HG03342 (cell line): ENCODE measurements at regions not wholly inside any gene's neighbourhood (a gene's known extent, or its start where the extent isn't known, plus 50 kb on each side); places are given as distances from the start of the nearest gene placed in this dataset.
"Not testable (repeated sequence)": the region's sequence is repeated elsewhere in the genome, so short reads cannot be mapped to it uniquely, and the experiment has no call there.

ENCODE experiments used
- ATAC-seq: cut with Tn5 transposase; IDR thresholded peaks from one replicate; pipeline ENCODE4 v1.9.1; 2021; ENCODE audit warnings: mild to moderate bottlenecking, moderate library complexity; ENCODE audit not compliant: unreplicated experiment

GRCh38 chr1:206359377-206359776, 110.9 kb upstream of the IKBKE start:
- ATAC-seq: not testable (repeated sequence)

- ATAC-seq: not testable (repeated sequence)
Observed at GRCh38 chr1:206361978-206362543, 108.2 kb upstream of the IKBKE start.

- ATAC-seq: not testable (repeated sequence)
Observed at GRCh38 chr1:206362994-206363393, 107.3 kb upstream of the IKBKE start.

GRCh38 chr1:206365271-206365670, 105.0 kb upstream of the IKBKE start:
- not testable (repeated sequence) for ATAC-seq

GRCh38 chr1:206366131-206366530, 104.1 kb upstream of the IKBKE start:
- ATAC-seq: not testable (repeated sequence)

DNA sequence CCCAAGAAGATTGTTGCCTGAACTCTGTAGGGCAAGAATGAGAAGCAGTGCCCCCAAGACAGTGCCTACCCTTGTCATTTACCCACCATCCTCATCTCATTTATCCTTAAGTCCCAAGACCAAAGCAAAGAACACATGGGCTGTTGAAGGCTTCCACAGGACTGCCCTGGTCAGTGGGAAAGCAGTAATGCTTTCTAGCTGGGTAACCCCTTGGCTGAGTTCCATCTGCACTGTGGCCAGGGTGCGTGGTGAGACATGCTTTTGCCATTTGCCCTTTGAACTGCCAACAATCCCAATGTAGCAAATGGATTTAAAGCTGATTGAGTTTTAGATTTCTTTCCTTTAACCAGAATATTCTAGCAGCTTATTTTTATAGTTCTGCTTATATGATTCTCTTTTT, 103.5 kb upstream of the IKBKE start:
- ATAC-seq: not testable (repeated sequence)

DNA sequence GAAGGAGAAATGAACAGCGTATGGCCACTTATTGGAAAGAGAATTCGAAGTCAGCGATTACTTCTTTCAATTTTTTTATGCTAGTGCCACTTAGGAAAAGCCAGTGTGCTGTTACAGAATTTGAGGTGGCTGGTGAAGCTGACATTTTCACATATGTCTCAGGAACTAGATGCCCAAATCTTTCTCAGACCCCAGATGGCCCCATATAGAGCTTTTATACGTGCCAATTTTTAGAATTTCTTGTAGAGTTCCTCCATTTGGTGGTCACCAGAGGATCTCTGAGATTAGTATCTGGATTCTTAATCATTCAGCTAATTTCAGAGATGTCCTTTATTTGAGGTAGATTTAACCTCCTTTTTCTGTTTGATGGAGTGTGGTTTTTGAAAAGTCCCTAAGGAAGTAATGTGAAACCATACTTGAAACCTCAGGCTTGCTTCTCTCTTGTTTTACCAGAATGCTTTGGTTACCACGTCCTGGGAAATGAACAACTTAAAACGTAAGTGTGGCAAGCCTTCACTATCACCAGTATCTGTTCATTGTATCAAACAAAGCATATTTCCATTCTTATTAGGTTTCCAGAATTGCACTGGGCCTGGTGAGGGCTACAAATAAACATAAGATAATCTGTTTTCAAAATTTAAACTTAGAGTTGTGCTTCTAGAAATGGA, 102.2 kb upstream of the IKBKE start:
- ATAC-seq: not testable (repeated sequence)

- not testable (repeated sequence) for ATAC-seq
Observed at GRCh38 chr1:206374725-206375124, 95.6 kb upstream of the IKBKE start.

- ATAC-seq: not testable (repeated sequence)
Observed at GRCh38 chr1:206375552-206375951, 94.7 kb upstream of the IKBKE start.

GRCh38 chr1:206378506-206378905, 91.8 kb upstream of the IKBKE start:
- ATAC-seq: not testable (repeated sequence)

GRCh38 chr1:206379245-206379644, 91.0 kb upstream of the IKBKE start:
- not testable (repeated sequence) for ATAC-seq

GRCh38 chr1:206380163-206380790, 90.0 kb upstream of the IKBKE start:
- ATAC-seq: not testable (repeated sequence)

GRCh38 chr1:206380791-206381610, 89.3 kb upstream of the IKBKE start:
- not testable (repeated sequence) for ATAC-seq

DNA sequence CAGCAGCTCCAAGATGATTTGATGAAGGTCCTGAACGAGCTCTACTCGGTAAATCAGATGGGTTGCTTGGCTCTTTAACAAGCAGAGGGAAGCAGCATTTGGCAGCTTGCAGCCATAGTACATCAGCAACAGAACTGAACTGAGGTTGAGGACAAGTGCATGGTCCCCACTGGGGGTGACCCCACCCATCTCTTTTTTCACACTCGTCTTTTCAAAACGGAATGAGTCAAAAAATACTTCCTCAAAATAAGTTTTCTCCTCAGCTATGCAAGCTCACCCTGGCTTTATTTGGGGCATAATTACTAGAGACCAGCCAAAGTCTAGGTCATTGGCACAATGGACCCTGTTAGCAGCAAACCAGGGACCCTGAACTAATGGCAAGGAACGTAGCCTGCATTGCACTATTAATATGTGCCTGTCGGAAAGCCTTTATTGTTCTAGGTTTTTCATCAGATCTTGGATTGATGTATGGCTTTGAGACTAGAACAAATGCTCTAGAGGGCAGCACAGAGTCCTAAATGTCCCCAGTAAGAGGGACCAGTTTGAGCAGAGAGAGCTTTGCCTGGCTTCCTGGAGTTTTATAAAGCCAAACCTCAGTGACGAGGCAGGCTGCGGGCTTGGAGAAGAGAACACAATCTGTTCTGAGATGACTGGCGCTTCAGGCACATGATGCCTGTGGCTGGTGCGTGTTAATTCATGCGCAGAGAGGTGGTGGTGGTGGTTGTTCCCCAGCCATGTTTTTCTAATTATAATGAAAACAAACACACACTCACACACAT, 86.1 kb upstream of the IKBKE start:
- peak; percentile 56 for ATAC-seq

- not testable (repeated sequence) for ATAC-seq
Observed at GRCh38 chr1:206384891-206385290, 85.4 kb upstream of the IKBKE start.

DNA sequence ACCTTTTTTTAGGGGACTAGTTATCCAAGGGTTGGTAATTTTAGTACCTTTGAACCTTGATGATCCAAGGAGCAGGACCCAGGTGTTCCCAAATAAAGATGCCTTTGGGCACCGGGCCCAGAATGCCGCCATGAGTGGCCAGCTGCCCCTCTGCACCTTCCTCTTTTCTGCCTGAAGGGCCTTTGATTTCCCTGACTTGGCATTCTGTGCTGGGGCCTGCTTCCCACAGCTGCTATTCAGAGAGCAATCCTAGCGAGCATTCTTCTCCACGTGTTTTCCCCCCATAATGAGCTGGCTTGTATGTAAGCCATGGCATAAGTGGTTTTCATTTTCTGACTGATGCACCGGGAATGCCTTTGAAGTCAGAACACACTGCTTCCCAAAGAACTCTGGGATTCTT, 82.6 kb upstream of the IKBKE start:
- ATAC-seq: not testable (repeated sequence)

- not testable (repeated sequence) for ATAC-seq
Observed at GRCh38 chr1:206391903-206392302, 78.4 kb upstream of the IKBKE start.

GRCh38 chr1:206397501-206397900, 72.8 kb upstream of the IKBKE start:
- not testable (repeated sequence) for ATAC-seq

DNA sequence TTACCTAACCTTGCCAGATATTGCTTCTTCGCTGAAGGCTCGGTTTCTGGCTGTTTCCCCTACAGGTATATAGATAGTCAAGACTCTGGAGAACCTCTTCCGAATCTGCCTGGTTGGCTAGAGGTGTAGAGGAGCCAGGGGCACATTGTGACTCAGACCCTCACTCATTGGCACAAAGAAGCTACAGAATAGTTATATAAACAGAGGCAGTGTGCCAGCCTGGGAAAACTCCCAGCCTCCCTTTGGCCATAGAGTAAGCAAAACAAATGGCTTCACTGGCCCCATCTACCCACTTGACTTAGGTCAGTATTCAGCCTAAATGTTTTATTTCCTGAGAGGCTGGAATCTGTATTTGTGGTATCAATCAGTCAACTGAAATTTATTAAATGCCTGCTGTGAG, 72.0 kb upstream of the IKBKE start:
- not testable (repeated sequence) for ATAC-seq

DNA sequence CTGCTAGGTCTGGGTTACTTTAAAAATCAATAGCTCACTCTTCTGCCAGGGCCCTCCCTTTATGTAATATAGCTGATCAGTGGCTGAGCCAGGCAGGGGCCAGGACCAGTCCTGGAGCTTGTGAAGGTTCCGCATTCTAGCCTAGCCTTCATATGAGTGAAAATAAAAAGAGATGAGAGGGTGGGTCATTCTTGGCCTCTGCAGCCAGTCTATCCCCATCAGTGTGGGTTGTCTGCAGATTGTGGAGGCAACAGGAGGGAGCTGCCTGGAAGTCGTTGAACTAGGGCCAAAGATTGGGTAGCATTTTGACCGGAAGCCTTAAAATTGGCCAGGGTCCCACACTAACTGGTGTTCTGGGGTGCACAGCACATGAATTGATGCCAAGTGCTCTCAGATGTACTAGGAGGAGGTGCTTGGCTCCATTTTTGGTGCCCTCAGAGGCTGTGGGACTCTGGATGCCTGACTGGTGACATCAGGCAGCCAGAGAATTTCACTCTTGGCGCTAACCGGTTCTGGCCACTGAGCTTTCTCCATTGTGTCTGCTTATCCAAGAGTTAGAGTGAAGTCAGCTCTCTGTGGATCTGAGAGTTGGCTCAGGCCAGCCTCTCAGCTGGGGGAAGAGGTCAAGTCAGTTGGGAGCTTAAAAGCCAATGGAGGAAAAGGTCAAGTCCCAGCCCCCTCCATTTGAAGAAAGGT, 66.5 kb upstream of the IKBKE start:
- ATAC-seq: not testable (repeated sequence)
